Limb (tissue), 2 donors: ENCODE measurements at regions not wholly inside any gene's neighbourhood (a gene's known extent, or its start where the extent isn't known, plus 50 kb on each side); places are given as distances from the start of the nearest gene placed in this dataset.

Experiments used
- DNase-seq, 2 donors: peaks; one replicate each; pipeline ENCODE4 v3.0.0-alpha.2; 2016; ENCODE audit errors: extremely low spot score in 2 of 2

- DNase-seq, result no peak
Observed at GRCh38 chr5:148913493-148913892, 87.1 kb downstream of the ADRB2 start.

GRCh38 chr5:148913985-148914431 lies 87.6 kb downstream of the ADRB2 start:
- no peak for DNase-seq

DNA sequence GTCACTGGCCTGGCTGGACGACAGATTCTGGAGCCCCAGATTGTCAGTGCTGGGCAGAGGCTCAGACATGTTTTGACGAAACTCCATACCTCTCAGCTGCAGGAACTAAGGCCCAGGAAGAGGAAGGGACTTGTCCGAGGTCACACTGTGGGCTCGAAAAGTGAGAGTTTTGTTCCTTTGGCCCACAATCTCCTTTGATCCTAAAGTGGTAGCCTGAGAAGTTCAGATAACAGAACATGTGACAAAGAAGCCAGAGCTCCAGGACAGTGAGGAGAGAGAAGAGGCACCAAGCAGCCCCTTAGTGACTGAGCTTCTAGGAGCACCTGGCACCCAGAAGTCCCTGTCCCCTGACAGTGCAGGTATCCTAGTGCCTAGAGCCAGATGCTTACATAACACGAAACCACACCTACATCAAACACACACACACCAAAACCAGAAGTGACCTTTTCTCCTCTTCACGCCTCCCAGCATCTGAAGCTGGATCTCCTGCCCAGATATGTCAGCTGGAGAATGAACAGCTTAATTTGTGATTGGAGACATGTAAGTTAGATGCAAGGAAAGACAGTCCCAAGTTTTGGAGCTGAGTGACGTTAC lies 88.9 kb downstream of the ADRB2 start:
- no peak for DNase-seq

- no peak for DNase-seq
Observed at GRCh38 chr5:148920646-148921288, 94.4 kb downstream of the ADRB2 start.

DNA sequence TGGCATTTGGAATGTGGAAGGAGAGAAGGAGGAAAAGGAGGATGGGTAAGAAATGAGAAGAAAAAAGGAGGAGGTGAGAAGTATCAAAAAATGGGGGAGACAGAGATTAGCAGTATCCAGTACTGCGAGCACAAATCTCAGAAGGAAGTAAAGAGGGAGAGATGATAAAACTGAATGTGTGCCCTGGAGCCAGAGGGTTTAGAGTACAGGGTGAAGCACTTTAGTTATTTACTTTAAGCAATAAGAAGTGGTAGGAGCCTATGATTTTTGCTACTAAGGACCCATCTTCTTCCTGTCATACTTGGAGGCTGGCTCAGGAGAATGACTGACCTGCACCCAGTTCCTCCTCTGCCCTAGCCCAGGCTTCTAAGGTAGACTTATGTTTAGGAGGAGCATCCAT lies 94.9 kb downstream of the ADRB2 start:
- no peak for DNase-seq

DNA sequence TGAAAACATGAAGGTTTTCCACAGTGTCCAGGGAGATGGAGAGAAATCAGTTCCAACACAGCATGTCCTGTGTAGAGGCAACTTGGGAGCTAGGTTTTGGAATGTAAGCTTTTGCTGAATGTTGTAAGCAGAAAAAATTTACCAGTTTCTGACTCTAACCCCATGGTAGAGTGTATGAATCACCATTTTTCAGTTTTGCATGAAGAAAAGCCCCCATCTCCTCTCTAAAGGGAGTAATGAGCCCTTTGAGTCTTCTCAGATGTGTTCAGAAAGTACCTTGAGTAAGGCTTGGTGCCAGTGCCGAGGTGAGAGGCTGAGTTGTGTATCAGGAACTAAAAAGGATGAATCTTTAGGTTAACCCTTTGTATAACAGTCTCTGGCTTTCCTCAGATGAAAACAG lies 96.2 kb downstream of the ADRB2 start:
- no peak for DNase-seq

DNA sequence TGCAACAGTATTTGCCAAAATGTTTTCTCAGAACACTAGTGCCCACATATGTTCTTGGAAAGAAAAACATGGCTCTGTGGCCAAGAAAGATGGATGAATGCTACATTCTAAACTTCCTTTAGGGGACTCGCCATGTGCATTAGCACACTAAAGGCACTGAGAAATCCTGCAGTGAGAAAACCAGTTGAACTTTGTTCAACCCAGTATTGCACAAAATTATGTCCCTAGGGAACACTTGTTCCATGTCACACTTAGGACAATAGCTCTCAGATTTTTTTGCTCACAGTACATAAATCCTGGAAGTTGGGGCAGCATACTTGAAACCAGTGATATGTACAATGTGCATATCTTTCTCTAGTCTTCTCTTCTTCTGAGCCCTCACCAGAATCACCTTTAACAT lies 96.6 kb downstream of the ADRB2 start:
- DNase-seq, result no peak

- no peak for DNase-seq
Observed at GRCh38 chr5:148924817-148925216, 98.4 kb downstream of the ADRB2 start.

GRCh38 chr5:148926207-148926606 lies 99.8 kb downstream of the ADRB2 start:
- DNase-seq, result no peak

DNA sequence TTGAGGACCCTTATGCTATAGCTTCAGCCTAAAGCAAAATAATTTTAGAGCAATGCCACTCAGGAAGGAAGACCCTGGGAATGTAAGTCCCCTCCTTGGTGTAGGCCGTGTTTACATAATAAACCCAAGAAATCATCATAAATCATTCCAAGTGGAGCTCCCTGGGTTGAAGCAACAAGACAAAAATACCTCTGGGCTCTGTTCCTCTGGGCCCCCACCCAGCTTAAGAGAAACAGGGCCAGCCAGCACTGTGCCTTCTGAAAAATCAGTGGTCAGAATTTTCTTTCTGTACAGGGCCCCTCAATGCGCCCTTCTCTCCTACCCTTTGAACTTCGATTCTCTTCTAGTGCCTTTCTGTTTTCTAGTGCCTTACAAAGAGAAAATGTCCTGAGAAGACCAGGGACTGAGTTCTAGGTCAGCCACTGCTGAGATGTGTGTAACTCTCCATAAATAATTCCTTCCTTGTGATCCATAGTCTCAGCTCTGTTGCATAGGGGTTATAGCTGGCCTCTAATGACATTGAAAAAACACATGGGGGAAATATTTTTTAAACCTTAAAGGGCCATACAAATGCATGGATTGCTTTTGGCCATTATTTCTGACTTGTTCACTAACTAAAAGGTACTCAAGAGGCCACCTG lies 101.0 kb downstream of the ADRB2 start:
- DNase-seq, result no peak

DNA sequence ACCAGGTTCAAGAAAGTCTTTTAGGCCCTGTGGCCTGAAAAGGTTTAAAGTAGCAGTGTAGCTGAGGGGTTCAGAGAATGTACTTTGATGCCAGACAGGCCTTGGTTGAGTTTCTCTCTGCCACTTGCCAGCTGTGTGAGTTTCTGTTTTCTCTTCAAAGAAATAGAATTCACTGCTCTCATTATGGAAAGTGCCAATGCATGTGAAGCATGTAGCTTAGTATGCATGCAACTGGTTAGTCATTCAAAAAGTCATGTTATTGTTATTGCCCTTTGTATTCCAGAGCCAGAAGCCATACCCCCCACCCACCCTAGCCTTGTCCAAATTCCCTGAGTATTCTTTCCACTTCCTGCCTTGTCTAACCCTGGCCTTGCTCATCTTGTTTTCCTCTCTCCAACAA lies 101.7 kb downstream of the ADRB2 start:
- no peak for DNase-seq

DNA sequence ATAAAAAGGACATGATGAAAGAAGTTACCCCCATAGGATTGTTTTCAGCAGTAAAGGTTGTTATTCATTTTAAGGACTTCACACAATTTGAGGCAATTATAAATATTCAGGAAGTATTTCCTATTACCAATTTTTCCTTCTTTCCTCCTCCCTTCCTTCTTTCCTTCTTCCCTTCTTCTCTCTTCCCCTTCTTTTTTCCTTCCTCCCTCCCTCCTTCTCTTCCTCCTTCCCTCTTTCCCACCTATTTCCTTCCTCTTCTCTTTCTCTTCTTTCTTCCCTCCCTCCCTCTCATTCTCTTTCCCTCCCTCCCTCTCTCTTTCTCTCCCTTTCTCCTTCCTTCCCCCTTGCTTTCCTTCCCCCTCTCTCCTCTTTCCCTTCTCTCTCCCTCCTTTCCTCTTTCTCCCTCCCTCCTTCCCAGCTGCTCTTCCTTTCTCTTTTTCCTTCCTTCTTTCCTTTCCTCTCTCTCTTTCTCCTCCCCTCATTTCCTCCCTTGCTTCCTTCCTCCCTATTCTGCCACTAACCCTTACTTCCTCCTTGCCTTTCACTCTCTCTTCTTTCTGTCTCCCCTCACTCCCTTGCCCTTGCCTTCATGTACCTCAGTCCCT lies 105.1 kb downstream of the ADRB2 start:
- DNase-seq, result no peak

- DNase-seq, result no peak
Observed at GRCh38 chr5:148932355-148932935, 106.0 kb downstream of the ADRB2 start.

- DNase-seq, result no peak
Observed at GRCh38 chr5:148933903-148934432, 107.6 kb downstream of the ADRB2 start.

DNA sequence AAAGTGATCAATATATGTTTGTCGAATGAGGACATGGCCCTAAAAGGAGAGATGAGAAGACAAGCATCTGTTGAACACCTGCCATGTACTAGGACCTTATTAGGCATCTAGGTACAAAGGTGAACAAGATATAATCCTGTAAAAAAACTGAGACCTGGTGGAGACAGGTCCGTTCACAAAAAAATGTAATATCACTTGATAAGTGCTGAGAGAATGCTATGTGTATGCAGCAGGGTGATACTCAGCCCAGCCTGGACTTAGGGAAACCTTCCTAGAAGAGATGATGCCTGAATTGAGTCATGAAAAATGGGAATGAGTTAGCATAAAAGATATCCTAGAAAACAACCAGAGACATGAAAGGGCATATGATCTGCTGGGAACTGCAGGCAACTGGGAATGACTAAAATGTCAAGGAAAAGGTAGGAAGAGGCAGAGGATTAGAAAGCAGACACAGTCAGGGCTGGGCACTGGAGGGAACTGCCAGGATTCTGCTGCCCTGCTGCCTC lies 108.5 kb downstream of the ADRB2 start:
- no peak for DNase-seq

DNA sequence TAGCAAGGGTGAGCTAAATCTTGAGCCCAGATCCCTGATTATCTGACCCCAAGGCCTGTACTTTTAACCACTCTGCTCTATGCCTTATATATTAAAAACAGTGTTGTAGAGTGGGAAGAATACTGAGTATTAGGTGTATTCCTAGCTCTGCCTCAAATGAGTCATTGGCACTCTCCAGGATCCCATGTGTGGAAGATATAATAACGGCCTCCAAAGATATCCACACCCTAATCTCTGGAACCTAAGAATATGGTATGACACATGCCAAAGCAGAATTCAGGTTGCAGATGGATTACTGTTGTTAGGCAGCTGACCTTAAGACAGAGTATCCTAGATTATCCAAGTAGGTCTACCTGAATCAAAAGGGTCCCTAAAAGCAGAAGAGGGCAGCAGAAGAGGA lies 110.8 kb downstream of the ADRB2 start:
- no peak for DNase-seq

DNA sequence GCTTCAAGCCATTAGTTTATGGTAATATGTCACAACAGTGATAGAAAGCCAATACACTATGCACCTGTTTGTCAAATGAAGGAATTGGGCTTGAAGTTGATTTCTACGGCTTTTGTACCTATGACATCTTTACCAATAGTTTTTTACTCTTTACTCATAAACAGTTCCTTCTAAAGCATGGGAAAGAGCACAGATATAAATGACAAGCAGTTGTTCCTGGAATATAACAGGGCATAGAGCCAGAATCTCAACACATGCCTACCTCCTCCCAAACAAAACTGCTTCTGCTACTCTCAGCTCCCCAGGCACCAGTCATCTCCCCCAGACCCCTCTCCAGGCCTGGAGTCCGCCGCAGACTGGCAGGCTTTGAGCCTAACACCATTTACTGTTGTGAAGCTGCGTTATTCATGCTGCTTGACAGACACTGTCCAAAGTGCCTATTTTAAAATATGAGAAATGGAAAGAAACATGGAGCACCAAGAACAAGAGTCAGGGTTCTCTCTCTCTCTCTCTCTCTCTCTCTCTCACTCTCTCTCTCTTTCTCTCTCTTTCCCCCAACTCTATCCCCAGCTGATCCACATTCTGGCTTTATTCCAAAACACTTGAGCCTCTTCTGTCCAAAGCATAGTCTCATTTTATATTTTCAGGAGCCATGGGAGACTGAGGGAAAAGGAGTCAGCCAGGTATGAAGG lies 111.6 kb downstream of the ADRB2 start:
- DNase-seq, result no peak

- DNase-seq, result no peak
Observed at GRCh38 chr5:148938522-148938882, 112.1 kb downstream of the ADRB2 start.

- no peak for DNase-seq
Observed at GRCh38 chr5:148939676-148940075, 113.3 kb downstream of the ADRB2 start.

GRCh38 chr5:148941810-148942209 lies 115.4 kb downstream of the ADRB2 start:
- no peak for DNase-seq

GRCh38 chr5:148949841-148950470 lies 112.9 kb downstream of the SH3TC2 start:
- no peak for DNase-seq
